HG03108 (cell line): ENCODE measurements at regions not wholly inside any gene's neighbourhood (a gene's known extent, or its start where the extent isn't known, plus 50 kb on each side); places are given as distances from the start of the nearest gene placed in this dataset.
"Not testable (repeated sequence)": the region's sequence is repeated elsewhere in the genome, so short reads cannot be mapped to it uniquely, and the experiment has no call there.

ENCODE experiments used
- ATAC-seq: cut with Tn5 transposase; IDR thresholded peaks from one replicate; pipeline ENCODE4 v1.9.1; 2021; ENCODE audit warnings: moderate library complexity; ENCODE audit not compliant: unreplicated experiment

DNA sequence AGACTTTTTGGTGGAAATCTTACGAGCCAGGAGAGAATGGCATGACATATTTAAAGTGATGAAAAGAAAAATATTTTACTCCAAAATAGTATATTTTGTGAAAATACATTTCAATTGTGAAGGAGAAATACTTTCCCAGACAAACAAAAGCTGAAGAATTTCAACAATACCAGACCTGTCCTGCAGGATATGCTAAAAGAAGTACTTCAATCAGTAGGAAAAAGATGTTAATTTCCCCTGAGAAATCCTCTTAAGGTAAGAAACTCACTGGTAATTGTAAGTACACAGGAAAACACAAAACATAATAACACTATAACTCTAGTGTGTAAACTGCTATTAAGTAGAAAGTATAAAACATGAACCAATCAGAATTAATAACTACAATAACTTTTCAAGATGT, 341.8 kb upstream of the GJE1 start:
- no peak for ATAC-seq

DNA sequence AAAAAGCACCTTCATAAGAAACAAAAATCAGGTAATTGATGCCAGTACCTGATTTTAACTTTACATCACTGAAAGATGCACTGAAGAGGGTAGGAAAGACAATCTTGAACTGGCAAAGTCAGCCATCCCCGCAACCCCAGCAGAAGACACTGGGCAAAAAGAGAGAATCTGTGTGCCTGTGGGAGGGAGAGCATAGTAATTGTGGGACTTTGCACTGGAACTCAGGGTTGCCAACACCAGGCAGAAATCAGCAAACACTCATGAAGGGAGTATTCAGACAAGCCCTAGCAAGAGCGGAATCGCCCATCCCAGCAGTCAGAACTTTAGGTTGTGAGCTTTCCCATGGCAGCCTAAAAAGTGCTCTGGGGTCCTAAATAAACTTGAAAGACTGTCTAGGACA, 344.6 kb upstream of the GJE1 start:
- no peak for ATAC-seq

GRCh38 chr6:141783585-141783984, 349.1 kb upstream of the GJE1 start:
- no peak for ATAC-seq

- ATAC-seq: no peak
Observed at GRCh38 chr6:141780296-141780695, 352.4 kb upstream of the GJE1 start.

DNA sequence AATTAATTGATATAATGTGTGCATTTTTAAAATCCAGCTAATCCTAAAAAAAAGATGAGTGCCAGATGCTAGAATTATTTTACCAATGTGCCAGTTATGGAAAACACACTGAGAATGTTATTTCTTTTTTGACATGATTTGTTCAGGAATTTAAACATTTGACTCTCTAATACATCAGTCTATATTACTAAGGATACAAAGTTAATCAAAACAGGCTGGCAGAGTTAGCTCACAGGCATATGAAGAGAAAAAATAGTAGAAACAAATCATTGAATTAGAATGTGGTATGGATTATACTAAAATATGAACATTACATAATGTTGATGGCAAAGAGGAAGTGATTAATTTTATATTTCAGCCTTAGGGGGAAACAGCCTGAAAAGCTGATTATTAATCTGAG, 368.3 kb upstream of the GJE1 start:
- ATAC-seq: no peak

- no peak for ATAC-seq
Observed at GRCh38 chr6:141758430-141758829, 374.3 kb upstream of the GJE1 start.

DNA sequence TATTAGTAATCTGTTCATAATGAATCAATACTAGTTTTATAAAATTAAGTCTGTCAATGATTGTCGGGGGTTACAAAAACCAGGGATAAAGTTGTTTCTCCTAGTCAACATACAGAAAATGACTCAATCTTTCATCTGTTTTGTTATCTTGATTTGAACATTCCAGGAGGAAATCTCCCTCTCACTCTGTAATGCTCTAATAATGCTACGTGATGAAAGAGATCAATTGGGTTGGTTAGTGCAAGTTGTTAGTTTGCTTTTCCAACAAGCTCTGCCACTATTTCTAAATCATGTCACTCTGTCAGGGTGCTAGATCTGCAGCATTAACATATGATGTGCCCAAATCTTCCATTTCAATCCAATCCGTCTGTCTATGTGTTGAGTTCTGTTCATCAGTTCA, 379.5 kb upstream of the GJE1 start:
- ATAC-seq: no peak

DNA sequence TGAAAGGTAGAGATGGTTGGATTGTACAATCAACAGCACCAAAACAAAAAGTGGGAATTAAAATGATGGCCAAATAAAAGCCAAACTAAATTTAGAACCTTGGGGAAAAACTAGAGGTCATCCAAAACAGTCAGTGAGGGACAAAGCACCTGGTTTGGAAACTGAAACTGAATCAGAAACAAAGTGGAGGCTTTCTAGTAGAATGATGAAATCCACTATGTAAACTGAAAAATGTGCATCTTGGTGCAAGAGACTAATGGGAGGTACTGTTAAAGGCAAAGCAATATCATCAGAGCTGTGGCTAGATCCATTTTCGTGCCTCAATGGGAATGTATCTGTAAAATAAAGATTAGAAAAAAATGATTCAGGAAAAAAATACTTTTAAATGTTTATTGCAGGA, 380.0 kb upstream of the GJE1 start:
- peak; percentile 77 for ATAC-seq

DNA sequence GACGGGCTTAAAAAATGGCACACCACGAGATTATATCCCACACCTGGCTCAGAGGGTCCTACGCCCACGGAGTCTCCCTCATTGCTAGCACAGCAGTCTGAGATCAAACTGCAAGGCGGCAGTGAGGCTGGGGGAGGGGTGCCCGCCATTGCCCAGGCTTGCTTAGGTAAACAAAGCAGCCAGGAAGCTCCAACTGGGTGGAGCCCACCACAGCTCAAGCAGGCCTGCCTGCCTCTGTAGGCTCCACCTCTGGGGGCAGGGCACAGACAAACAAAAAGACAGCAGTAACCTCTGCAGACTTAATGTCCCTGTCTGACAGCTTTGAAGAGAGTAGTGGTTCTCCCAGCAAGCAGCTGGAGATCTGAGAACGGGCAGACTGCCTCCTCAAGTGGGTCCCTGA, 386.4 kb upstream of the GJE1 start:
- not testable (repeated sequence) for ATAC-seq

GRCh38 chr6:141744971-141745370, 387.8 kb upstream of the GJE1 start:
- ATAC-seq: no peak

DNA sequence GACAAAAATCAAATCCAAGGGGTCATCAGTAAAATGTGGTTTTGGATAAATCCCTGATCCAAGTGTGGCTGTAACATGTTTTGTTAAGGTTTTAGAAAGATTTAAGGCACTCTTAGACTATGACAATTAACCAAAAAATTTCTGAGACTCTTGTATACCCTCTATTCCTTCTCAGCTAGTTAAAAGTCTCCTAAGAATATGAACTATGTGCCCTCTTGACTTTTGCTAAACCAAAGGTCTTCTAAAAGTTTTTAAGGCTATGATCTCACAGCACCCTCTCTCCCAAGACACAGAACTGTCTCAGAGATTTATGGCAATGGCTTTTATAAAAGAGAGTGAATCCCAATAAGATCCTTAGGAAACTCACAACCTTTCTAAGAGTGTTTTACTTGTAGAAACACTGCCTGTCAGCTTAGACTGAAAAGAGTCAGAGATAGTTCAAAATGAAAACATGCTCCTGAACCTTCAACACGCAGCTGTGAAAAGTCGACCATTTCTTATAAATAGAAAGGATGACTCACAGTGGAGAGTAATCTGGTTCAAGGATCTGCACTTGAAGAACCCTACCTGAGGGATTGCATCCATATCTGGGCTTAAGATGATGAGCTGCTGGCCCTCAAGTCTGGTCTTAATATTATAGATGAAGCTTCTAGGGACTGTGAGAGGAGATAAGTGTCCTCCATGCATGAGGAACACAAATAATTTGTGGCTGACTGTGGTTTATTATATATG, 388.4 kb upstream of the GJE1 start:
- ATAC-seq: no peak

- no peak for ATAC-seq
Observed at GRCh38 chr6:141736104-141736503, 396.6 kb upstream of the GJE1 start.

DNA sequence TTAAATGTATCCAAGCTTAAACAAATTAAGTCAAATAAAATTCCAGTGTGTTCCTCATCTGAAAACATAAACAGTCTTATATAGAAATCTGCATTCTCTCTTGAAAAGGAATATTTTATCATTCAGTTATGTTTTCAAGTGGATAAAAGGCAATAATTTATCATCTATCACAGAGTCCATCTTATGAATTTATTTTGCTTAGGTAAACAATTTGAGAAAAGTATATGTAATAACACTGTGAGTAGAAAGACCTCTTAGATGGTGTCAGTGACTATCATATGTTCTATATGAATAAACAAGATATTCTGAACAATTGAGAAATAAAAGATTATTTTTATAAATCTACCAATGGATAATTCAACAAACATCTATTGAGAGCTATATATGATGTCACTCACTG, 397.6 kb upstream of the GJE1 start:
- ATAC-seq: no peak

DNA sequence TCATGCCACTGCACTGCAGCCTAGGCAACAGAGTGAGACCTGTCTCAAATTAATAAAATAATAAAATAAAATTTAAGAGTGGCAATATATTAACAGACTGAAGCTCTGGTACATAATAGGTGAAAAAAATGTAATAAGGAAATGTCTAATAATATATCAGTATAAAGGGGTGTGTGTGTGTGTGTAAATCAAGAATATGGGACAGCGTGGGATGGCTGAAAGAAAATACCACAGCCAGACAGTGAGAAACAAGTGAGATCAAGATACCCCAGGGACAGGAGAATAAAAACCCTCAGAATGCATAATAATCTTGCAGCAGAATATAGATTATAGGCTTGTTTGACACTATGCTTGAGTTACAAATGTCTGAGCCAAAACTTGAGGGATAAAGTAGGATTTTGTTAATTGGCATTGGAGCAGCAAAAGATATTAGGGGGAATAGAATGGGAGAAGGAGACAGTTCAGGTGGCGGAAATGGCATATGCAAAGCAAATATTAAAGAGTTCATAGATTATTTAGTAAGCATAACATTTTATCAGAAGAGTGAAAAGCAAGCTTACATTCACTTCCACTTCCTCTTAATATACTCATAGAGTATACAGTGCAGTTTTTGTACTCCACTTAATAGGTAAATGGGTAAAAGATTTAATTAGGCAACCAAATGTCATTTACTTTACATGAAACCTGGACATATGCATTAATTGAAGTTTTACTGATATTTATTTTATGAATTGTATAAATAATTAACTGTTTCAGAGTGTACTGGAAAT, 398.5 kb upstream of the GJE1 start:
- no peak for ATAC-seq

GRCh38 chr6:141729146-141729545, 403.6 kb upstream of the GJE1 start:
- no peak for ATAC-seq

GRCh38 chr6:141728330-141728729, 404.4 kb upstream of the GJE1 start:
- ATAC-seq: no peak

DNA sequence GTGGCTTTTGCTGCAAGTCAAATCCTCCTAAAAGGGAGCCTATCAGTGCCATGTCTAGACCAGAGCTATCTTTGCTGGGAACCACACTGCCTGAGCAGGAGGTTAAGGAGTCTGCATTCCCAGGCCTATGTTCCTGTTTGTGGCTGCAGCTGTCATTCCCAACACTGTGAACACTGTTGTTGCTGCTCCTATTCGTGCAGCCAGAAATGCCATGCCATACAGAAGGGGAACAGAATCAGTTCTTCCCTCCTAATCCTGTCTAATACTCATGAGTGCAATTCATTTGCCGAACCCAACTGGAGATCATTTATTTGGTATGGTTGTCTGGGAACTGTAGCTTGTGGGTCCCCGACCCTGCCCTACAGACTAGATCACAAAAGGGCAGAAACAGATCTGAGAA, 406.5 kb upstream of the GJE1 start:
- ATAC-seq: no peak

- ATAC-seq: no peak
Observed at GRCh38 chr6:141724731-141725130, 408.0 kb upstream of the GJE1 start.

DNA sequence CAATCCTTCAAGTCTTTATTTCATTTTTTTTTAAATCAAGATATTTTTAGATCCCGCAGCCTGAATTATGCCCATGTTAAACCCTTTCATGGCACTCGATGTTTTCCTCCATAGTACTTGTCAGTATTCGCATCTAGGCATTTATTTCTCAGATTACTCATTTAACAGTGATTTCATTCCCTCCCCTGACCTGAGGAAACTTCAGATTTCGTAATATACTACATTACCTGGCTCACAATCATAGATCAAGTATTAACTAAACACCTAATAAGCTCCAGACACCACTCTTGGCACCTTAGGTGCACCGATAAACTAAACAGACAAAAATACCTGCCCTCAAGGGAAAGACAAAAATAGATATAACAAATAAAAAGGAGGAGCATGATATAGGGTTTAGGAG, 413.2 kb upstream of the GJE1 start:
- no peak for ATAC-seq

DNA sequence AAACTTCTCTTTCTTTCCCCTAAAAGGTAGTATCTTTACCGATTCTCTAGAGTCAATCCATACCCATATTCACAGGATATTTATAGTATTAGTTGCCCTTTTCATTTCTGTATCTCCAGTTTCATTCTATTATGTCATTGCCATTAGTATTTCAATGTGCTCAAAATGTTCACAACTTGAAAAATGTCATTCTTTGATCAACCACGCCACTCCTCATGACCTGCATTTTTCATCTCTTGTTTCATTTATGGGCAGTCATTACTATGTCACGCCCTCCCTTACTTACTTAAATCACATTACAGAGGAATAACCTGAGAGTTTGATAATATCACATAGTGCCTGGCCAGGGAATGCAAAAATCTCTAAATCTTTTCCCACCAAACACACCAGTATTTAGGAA, 427.3 kb upstream of the GJE1 start:
- no peak for ATAC-seq

- no peak for ATAC-seq
Observed at GRCh38 chr6:141704151-141704550, 428.6 kb upstream of the GJE1 start.

DNA sequence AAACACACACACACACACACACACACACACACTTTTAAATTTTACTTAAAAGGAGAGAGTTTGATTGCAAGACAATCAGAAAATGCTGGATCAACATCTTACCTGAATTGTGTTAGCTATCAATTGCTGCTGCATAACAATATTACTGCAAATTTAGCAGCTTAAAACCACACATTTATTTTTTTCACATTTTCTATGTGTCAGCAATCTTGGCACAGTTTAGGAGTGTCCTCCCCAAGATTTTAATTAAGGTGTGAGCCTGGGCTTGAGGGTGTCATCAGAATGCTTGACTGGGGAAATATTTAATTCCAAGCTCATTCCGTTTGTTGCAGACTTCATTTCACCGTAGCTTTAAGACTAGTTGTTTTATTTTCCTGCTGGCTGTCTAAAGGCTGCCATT, 431.0 kb upstream of the GJE1 start:
- no peak for ATAC-seq

GRCh38 chr6:141700819-141701218, 431.9 kb upstream of the GJE1 start:
- ATAC-seq: no peak
